ENCODE measurements at regions not wholly inside any gene's neighbourhood (a gene's known extent, or its start where the extent isn't known, plus 50 kb on each side); places are given as distances from the start of the nearest gene placed in this dataset.

- TF ChIP-seq RAD21 (IDR thresholded peaks at IDR 0.05) (no peak), JUND (IDR thresholded peaks at IDR 0.05) (no peak), MAX (IDR thresholded peaks at IDR 0.05) (no peak), REST (IDR thresholded peaks at IDR 0.05) (no peak), TAF1 (conservative IDR thresholded peaks at IDR 0.05) (no peak), SP1 (IDR thresholded peaks at IDR 0.05) (no peak), ATF3 (IDR thresholded peaks at IDR 0.05) (no peak), ZBTB33 (IDR thresholded peaks at IDR 0.05) (no peak), HNF4G (IDR thresholded peaks at IDR 0.05) (no peak), HNF4A (conservative IDR thresholded peaks at IDR 0.05) (no peak), YY1 (IDR thresholded peaks at IDR 0.05) (no peak), EGR1 (IDR thresholded peaks at IDR 0.05; ENCODE audit: low read depth in 2 of 2) (no peak)
- TF ChIP-seq, protein P1, sequence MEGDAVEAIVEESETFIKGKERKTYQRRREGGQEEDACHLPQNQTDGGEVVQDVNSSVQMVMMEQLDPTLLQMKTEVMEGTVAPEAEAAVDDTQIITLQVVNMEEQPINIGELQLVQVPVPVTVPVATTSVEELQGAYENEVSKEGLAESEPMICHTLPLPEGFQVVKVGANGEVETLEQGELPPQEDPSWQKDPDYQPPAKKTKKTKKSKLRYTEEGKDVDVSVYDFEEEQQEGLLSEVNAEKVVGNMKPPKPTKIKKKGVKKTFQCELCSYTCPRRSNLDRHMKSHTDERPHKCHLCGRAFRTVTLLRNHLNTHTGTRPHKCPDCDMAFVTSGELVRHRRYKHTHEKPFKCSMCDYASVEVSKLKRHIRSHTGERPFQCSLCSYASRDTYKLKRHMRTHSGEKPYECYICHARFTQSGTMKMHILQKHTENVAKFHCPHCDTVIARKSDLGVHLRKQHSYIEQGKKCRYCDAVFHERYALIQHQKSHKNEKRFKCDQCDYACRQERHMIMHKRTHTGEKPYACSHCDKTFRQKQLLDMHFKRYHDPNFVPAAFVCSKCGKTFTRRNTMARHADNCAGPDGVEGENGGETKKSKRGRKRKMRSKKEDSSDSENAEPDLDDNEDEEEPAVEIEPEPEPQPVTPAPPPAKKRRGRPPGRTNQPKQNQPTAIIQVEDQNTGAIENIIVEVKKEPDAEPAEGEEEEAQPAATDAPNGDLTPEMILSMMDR (IDR thresholded peaks at IDR 0.05; ENCODE audit: low read depth, low read length, missing input control) = no peak
These were observed 186.3 kb upstream of the RGMB start for GRCh38 chr5:98587166-98587565.

Data from liver (tissue), 3 donors.